ENCODE measurements at regions not wholly inside any gene's neighbourhood (a gene's known extent, or its start where the extent isn't known, plus 50 kb on each side); places are given as distances from the start of the nearest gene placed in this dataset.

- TF ChIP-seq CTCF (IDR thresholded peaks at IDR 0.05): no peak
- no peak for TF ChIP-seq POLR2AphosphoS2 (conservative IDR thresholded peaks at IDR 0.05; ENCODE audit: low read length)
- TF ChIP-seq SMC3 (IDR thresholded peaks at IDR 0.05): no peak
- TF ChIP-seq EP300 (IDR thresholded peaks at IDR 0.05): no peak
- TF ChIP-seq POLR2A (IDR thresholded peaks at IDR 0.05; ENCODE audit: low read length): no peak
- TF ChIP-seq USF2 (IDR thresholded peaks at IDR 0.05): no peak
These were observed 281.3 kb downstream of the SUCLG1 start for GRCh38 chr2:84177733-84178132.
